Gastroesophageal sphincter (tissue), 4 donors: ENCODE measurements at regions not wholly inside any gene's neighbourhood (a gene's known extent, or its start where the extent isn't known, plus 50 kb on each side); places are given as distances from the start of the nearest gene placed in this dataset.
"Not testable (repeated sequence)": the region's sequence is repeated elsewhere in the genome, so short reads cannot be mapped to it uniquely, and the experiment has no call there.

ENCODE experiments used
- ATAC-seq: fragments of 150-250 bp; one replicate; pipeline ENCODE4 v1.9.1; 2016; ENCODE audit warnings: mild to moderate bottlenecking, moderate library complexity
- H3K27ac ChIP-seq, 4 donors: fragments of 200-600 bp; sonication (generic) in 3 of 4; 1 replicate in 3 of 4; 2 replicates in 1 of 4; pipeline ENCODE4 v1.5.1; 2016 to 2019
- H3K27me3 ChIP-seq: fragments of 200-600 bp; sonication (generic); one replicate; pipeline ENCODE4 v1.5.1; 2019
- H3K36me3 ChIP-seq, 2 donors: fragments of 200-600 bp; sonication (generic); one replicate each; pipeline ENCODE4 v1.5.1; 2019; ENCODE audit warnings: control low read depth in 1 of 2
- H3K4me1 ChIP-seq, 3 donors: fragments of 200-600 bp; sonication (generic); 1 replicate in 2 of 3; 2 replicates in 1 of 3; pipeline ENCODE4 v1.5.1; 2016 to 2019; ENCODE audit warnings: control low read depth in 2 of 3
- H3K4me3 ChIP-seq, 2 donors: fragments of 200-600 bp; sonication (generic); one replicate each; pipeline ENCODE4 v1.5.1; 2019; ENCODE audit warnings: mild to moderate bottlenecking in 1 of 2, moderate library complexity in 1 of 2
- H3K9me3 ChIP-seq, 3 donors: fragments of 200-600 bp; sonication (generic); one replicate each; pipeline ENCODE4 v1.5.1; 2017 to 2019; ENCODE audit warnings: control low read depth in 2 of 3
- EP300 ChIP-seq: sonication (generic); formaldehyde crosslinking; IDR thresholded peaks from one replicate; pipeline ENCODE4 v1.6.1; 2017; ENCODE audit warnings: antibody characterized with exemption, mild to moderate bottlenecking
- POLR2A ChIP-seq, 2 donors: fragments of 450-650 bp; IDR thresholded peaks; one replicate each; pipeline ENCODE4 v1.6.1; 2017; ENCODE audit warnings: antibody characterized with exemption in 2 of 2, mild to moderate bottlenecking in 2 of 2, moderate library complexity in 1 of 2
- POLR2AphosphoS5 ChIP-seq: sonication (generic); formaldehyde crosslinking; IDR thresholded peaks from one replicate; pipeline ENCODE4 v1.6.1; 2017; ENCODE audit warnings: antibody characterized with exemption
- WGBS, 2 donors: methylation state at CpG; one replicate each; pipeline ENCODE4 v1.1.5; 2018; ENCODE audit warnings: low coverage in 1 of 2; 5-methylcytosine and 5-hydroxymethylcytosine counted together
- TF ChIP-seq, protein P1 (sequence below), 4 experiments: fragments of 200-600 bp in 2 of 4; fragments of 450-650 bp in 2 of 4; sonication (generic) in 1 of 4; IDR thresholded peaks; one replicate each; pipeline ENCODE4 v1.5.1; 2017 to 2019; ENCODE audit warnings: antibody characterized with exemption in 4 of 4, mild to moderate bottlenecking in 2 of 4, moderate library complexity in 2 of 4

GRCh38 chr2:2455151-2455550 is 124.1 kb upstream of the MYT1L start:
- Histone ChIP-seq H3K4me1 (no peaks in the 10 kb centered on the region), H3K4me3 (no peak overlapping the region), H3K36me3 (no peaks in the 10 kb centered on the region), H3K27me3 (peaks cover 4% of the 10 kb centered on the region), H3K27ac (no peak overlapping the region), H3K9me3 (no peaks in the 10 kb centered on the region)
- 63 to 73% methylated on average over 6 of the region's 6 CpGs for WGBS, 2 donors
- no peak for TF ChIP-seq POLR2AphosphoS5
- ATAC-seq, result no peak

DNA sequence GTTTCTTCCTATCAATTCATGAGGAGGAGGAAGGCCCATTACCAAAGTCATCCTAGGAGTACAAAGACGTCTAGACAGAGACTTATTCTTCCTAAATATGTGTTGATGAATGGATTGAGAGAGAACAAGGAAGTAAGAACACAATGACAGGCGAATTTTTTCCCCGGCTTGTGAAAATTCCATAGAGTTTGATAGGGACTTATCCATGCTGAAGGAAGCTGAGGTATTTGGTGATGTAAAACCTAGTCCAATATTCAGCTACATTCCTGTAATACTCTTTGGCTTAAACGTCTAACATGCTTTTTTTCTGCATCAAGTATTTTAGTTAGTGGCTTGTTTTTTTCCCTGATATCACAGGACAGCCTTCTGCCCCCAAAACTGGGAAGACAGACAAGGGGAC is 121.9 kb upstream of the MYT1L start:
- Histone ChIP-seq H3K27ac (no peak overlapping the region), H3K4me3 (no peak overlapping the region), H3K4me1 (no peaks in the 10 kb centered on the region), H3K9me3 (no peaks in the 10 kb centered on the region), H3K27me3 (peaks cover 4% of the 10 kb centered on the region), H3K36me3 (no peaks in the 10 kb centered on the region)
- 67 to 71% methylated on average over 3 to 4 of the region's 4 CpGs for WGBS, 2 donors
- ATAC-seq, result no peak
- no peak for TF ChIP-seq EP300
- TF ChIP-seq POLR2AphosphoS5, result no peak
- TF ChIP-seq, protein P1, sequence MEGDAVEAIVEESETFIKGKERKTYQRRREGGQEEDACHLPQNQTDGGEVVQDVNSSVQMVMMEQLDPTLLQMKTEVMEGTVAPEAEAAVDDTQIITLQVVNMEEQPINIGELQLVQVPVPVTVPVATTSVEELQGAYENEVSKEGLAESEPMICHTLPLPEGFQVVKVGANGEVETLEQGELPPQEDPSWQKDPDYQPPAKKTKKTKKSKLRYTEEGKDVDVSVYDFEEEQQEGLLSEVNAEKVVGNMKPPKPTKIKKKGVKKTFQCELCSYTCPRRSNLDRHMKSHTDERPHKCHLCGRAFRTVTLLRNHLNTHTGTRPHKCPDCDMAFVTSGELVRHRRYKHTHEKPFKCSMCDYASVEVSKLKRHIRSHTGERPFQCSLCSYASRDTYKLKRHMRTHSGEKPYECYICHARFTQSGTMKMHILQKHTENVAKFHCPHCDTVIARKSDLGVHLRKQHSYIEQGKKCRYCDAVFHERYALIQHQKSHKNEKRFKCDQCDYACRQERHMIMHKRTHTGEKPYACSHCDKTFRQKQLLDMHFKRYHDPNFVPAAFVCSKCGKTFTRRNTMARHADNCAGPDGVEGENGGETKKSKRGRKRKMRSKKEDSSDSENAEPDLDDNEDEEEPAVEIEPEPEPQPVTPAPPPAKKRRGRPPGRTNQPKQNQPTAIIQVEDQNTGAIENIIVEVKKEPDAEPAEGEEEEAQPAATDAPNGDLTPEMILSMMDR (IDR thresholded peaks at IDR 0.05), result no peak
- no peak for TF ChIP-seq POLR2A (IDR thresholded peaks at IDR 0.05)

DNA sequence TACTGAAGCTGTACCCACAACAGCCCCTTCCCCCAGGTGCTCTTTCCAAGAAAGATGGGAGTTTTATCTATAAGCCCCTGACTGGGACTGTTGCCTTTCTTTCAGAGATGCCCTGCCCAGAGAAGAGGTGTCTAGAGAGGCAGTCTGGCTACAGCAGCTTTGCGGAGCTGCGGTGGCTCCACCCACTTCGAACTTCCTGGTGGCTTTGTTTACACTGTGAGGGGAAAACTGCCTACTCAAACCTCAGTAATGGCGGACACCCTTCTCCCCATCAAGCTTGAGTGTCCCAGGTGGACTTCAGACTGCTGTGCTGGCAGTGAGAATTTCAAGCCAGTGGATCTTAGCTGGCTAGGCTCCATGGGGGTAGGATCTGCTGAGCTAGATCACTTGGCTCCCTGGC is 120.2 kb upstream of the MYT1L start:
- not testable (repeated sequence) for H3K36me3 ChIP-seq, H3K9me3 ChIP-seq, ATAC-seq, H3K27me3 ChIP-seq, H3K27ac ChIP-seq, H3K4me1 ChIP-seq, H3K4me3 ChIP-seq
- 60 to 80% methylated on average over 1 to 4 of the region's 4 CpGs for WGBS, 2 donors

GRCh38 chr2:2448178-2448577 is 117.1 kb upstream of the MYT1L start:
- H3K36me3 ChIP-seq, result no peaks in the 10 kb centered on the region
- no peaks in the 10 kb centered on the region for H3K4me1 ChIP-seq
- TF ChIP-seq POLR2A (IDR thresholded peaks at IDR 0.05), result no peak
- peaks cover under 1% of the 10 kb centered on the region for H3K27me3 ChIP-seq
- WGBS, 2 donors, result 80% methylated on average over 3 to 4 of the region's 4 CpGs
- no peak overlapping the region for H3K4me3 ChIP-seq
- ATAC-seq, result no peak
- no peak overlapping the region for H3K27ac ChIP-seq
- H3K9me3 ChIP-seq, result no peaks in the 10 kb centered on the region

- Histone ChIP-seq H3K9me3 (no peaks in the 10 kb centered on the region), H3K4me3 (no peak overlapping the region), H3K4me1 (no peaks in the 10 kb centered on the region), H3K27ac (no peak overlapping the region), H3K27me3 (no peaks in the 10 kb centered on the region), H3K36me3 (no peaks in the 10 kb centered on the region)
- TF ChIP-seq POLR2A (IDR thresholded peaks at IDR 0.05) (no peak), POLR2AphosphoS5 (no peak), EP300 (no peak)
- TF ChIP-seq, protein P1 (IDR thresholded peaks at IDR 0.05), result no peak
- 62 to 63% methylated on average over 4 of the region's 5 CpGs for WGBS, 2 donors
- no peak for ATAC-seq
Observed at GRCh38 chr2:2422621-2423020, 91.5 kb upstream of the MYT1L start.

DNA sequence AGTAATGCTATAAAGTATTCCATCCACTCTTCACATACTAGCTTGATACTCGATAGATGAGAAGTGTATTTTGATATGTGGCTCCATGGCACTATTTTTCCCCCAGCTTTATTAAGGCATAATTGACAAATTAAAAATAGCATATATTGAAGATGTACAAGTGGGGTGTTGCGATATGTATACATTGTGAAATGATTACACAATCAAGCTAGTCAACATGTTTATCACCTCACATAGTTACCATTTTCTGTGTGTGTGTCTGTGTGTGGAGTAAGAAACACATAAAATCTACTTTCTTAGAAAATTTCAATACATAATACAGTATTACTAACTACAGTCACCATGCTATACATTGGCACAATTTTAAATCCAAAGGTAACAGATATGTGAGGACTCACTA is 82.5 kb upstream of the MYT1L start:
- WGBS, 2 donors, result 90 to 100% methylated on average over 2 of the region's 2 CpGs
- TF ChIP-seq, protein P1 (IDR thresholded peaks at IDR 0.05), result no peak
- TF ChIP-seq POLR2A (IDR thresholded peaks at IDR 0.05) (no peak), EP300 (no peak), POLR2AphosphoS5 (no peak)
- H3K27me3 ChIP-seq, result no peaks in the 10 kb centered on the region
- H3K4me1 ChIP-seq, result no peaks in the 10 kb centered on the region
- H3K27ac ChIP-seq, result no peak overlapping the region
- H3K36me3 ChIP-seq, result no peaks in the 10 kb centered on the region
- no peak for ATAC-seq
- H3K4me3 ChIP-seq, result no peak overlapping the region
- H3K9me3 ChIP-seq, result no peaks in the 10 kb centered on the region

DNA sequence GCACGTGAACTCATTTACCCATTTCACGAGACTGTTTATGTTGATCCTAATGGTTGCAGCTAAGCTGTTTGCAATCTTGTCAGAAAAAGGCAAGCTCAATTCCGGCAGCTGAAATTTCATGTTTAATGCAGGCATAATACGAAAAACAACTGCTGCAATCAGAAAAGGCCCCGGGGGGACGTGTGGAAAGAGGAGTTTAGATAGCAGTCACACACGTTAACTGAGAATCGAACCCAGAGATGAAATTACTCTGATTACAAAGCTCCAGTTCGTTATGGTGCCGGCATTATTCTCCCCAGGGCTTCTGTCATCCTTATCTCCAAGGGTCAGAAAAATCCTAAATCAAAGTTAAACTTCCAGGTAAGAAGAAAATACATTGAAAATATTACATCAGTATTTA is 79.9 kb upstream of the MYT1L start:
- Histone ChIP-seq H3K27me3 (no peaks in the 10 kb centered on the region), H3K4me1 (no peaks in the 10 kb centered on the region), H3K4me3 (no peak overlapping the region), H3K27ac (no peak overlapping the region), H3K36me3 (no peaks in the 10 kb centered on the region), H3K9me3 (peaks cover 0 to 8% (median 0%) of the 10 kb centered on the region in 3 donors)
- TF ChIP-seq POLR2A (IDR thresholded peaks at IDR 0.05) (no peak), POLR2AphosphoS5 (no peak), EP300 (no peak)
- TF ChIP-seq, protein P1 (IDR thresholded peaks at IDR 0.05), result no peak
- 63 to 72% methylated on average over 8 to 10 of the region's 10 CpGs for WGBS, 2 donors
- ATAC-seq, result no peak
